ENCODE measurements at regions not wholly inside any gene's neighbourhood (a gene's known extent, or its start where the extent isn't known, plus 50 kb on each side); places are given as distances from the start of the nearest gene placed in this dataset.

GRCh38 chr14:28681681-28682080, 84.9 kb upstream of the FOXG1 start:
- Histone ChIP-seq H3K4me1 (ENCODE audit: insufficient read depth, insufficient read length) (no peaks in the 10 kb centered on the region), H3K9ac (ENCODE audit: insufficient read length, low read depth) (no peak overlapping the region), H3K36me3 (ENCODE audit: insufficient read depth, insufficient read length, low read length) (no peaks in the 10 kb centered on the region), H3K4me3 (ENCODE audit: insufficient read length, low read depth) (no peak overlapping the region), H3K9me3 (ENCODE audit: insufficient read depth, low read length) (no peaks in the 10 kb centered on the region), H3K27me3 (ENCODE audit: insufficient read depth, insufficient read length) (no peaks in the 10 kb centered on the region)
- TF ChIP-seq SUZ12 (IDR thresholded peaks at IDR 0.05; ENCODE audit: extremely low read depth, insufficient read depth, insufficient read length), result no peak
- TF ChIP-seq YY1 (IDR thresholded peaks at IDR 0.05; ENCODE audit: insufficient read depth, insufficient read length), result no peak
- TF ChIP-seq ZNF274 (IDR thresholded peaks at IDR 0.05; ENCODE audit: low read depth, low read length), result no peak
- no peak for DNase-seq (ENCODE audit: low read depth, low spot score)

GRCh38 chr14:28690029-28690692, 76.4 kb upstream of the FOXG1 start:
- no peak for DNase-seq (ENCODE audit: low read depth, low spot score)
- Histone ChIP-seq H3K27me3 (ENCODE audit: insufficient read depth, insufficient read length) (no peaks in the 10 kb centered on the region), H3K4me3 (ENCODE audit: insufficient read length, low read depth) (no peak overlapping the region), H3K4me1 (ENCODE audit: insufficient read depth, insufficient read length) (no peaks in the 10 kb centered on the region), H3K9ac (ENCODE audit: insufficient read length, low read depth) (no peak overlapping the region), H3K9me3 (ENCODE audit: insufficient read depth, low read length) (no peaks in the 10 kb centered on the region), H3K36me3 (ENCODE audit: insufficient read depth, insufficient read length, low read length) (no peaks in the 10 kb centered on the region)
- TF ChIP-seq ZNF274 (IDR thresholded peaks at IDR 0.05; ENCODE audit: low read depth, low read length) (no peak), YY1 (IDR thresholded peaks at IDR 0.05; ENCODE audit: insufficient read depth, insufficient read length) (no peak), SUZ12 (IDR thresholded peaks at IDR 0.05; ENCODE audit: extremely low read depth, insufficient read depth, insufficient read length) (no peak)

- no peak overlapping the region for H3K9ac ChIP-seq (ENCODE audit: insufficient read length, low read depth)
- no peaks in the 10 kb centered on the region for H3K4me1 ChIP-seq (ENCODE audit: insufficient read depth, insufficient read length)
- H3K4me3 ChIP-seq (ENCODE audit: insufficient read length, low read depth), result no peak overlapping the region
- H3K36me3 ChIP-seq (ENCODE audit: insufficient read depth, insufficient read length, low read length), result no peaks in the 10 kb centered on the region
- no peak for TF ChIP-seq YY1 (IDR thresholded peaks at IDR 0.05; ENCODE audit: insufficient read depth, insufficient read length)
- no peak for TF ChIP-seq SUZ12 (IDR thresholded peaks at IDR 0.05; ENCODE audit: extremely low read depth, insufficient read depth, insufficient read length)
- no peak for TF ChIP-seq ZNF274 (IDR thresholded peaks at IDR 0.05; ENCODE audit: low read depth, low read length)
- no peaks in the 10 kb centered on the region for H3K27me3 ChIP-seq (ENCODE audit: insufficient read depth, insufficient read length)
- no peak for DNase-seq (ENCODE audit: low read depth, low spot score)
- H3K9me3 ChIP-seq (ENCODE audit: insufficient read depth, low read length), result no peaks in the 10 kb centered on the region
Measured at GRCh38 chr14:28695109-28695508, 71.5 kb upstream of the FOXG1 start.

- no peak for DNase-seq (ENCODE audit: low read depth, low spot score)
- H3K9ac ChIP-seq (ENCODE audit: insufficient read length, low read depth), result no peak overlapping the region
- H3K4me3 ChIP-seq (ENCODE audit: insufficient read length, low read depth), result no peak overlapping the region
- no peaks in the 10 kb centered on the region for H3K4me1 ChIP-seq (ENCODE audit: insufficient read depth, insufficient read length)
- no peak for TF ChIP-seq YY1 (IDR thresholded peaks at IDR 0.05; ENCODE audit: insufficient read depth, insufficient read length)
- TF ChIP-seq SUZ12 (IDR thresholded peaks at IDR 0.05; ENCODE audit: extremely low read depth, insufficient read depth, insufficient read length), result no peak
- no peak for TF ChIP-seq ZNF274 (IDR thresholded peaks at IDR 0.05; ENCODE audit: low read depth, low read length)
- H3K9me3 ChIP-seq (ENCODE audit: insufficient read depth, low read length), result no peaks in the 10 kb centered on the region
- H3K27me3 ChIP-seq (ENCODE audit: insufficient read depth, insufficient read length), result no peaks in the 10 kb centered on the region
- H3K36me3 ChIP-seq (ENCODE audit: insufficient read depth, insufficient read length, low read length), result no peaks in the 10 kb centered on the region
Measured at GRCh38 chr14:28701733-28702132, 64.9 kb upstream of the FOXG1 start.

- TF ChIP-seq SUZ12 (IDR thresholded peaks at IDR 0.05; ENCODE audit: extremely low read depth, insufficient read depth, insufficient read length) (no peak), ZNF274 (IDR thresholded peaks at IDR 0.05; ENCODE audit: low read depth, low read length) (no peak), YY1 (IDR thresholded peaks at IDR 0.05; ENCODE audit: insufficient read depth, insufficient read length) (no peak)
- no peaks in the 10 kb centered on the region for H3K36me3 ChIP-seq (ENCODE audit: insufficient read depth, insufficient read length, low read length)
- no peaks in the 10 kb centered on the region for H3K9me3 ChIP-seq (ENCODE audit: insufficient read depth, low read length)
- no peak for DNase-seq (ENCODE audit: low read depth, low spot score)
- H3K4me3 ChIP-seq (ENCODE audit: insufficient read length, low read depth), result no peak overlapping the region
- no peaks in the 10 kb centered on the region for H3K27me3 ChIP-seq (ENCODE audit: insufficient read depth, insufficient read length)
- H3K4me1 ChIP-seq (ENCODE audit: insufficient read depth, insufficient read length), result no peaks in the 10 kb centered on the region
- no peak overlapping the region for H3K9ac ChIP-seq (ENCODE audit: insufficient read length, low read depth)
Measured at GRCh38 chr14:28703482-28703881, 63.1 kb upstream of the FOXG1 start.

GRCh38 chr14:28704153-28704552, 62.4 kb upstream of the FOXG1 start:
- Histone ChIP-seq H3K36me3 (ENCODE audit: insufficient read depth, insufficient read length, low read length) (no peaks in the 10 kb centered on the region), H3K4me3 (ENCODE audit: insufficient read length, low read depth) (no peak overlapping the region), H3K9me3 (ENCODE audit: insufficient read depth, low read length) (no peaks in the 10 kb centered on the region), H3K27me3 (ENCODE audit: insufficient read depth, insufficient read length) (no peaks in the 10 kb centered on the region), H3K9ac (ENCODE audit: insufficient read length, low read depth) (no peak overlapping the region), H3K4me1 (ENCODE audit: insufficient read depth, insufficient read length) (no peaks in the 10 kb centered on the region)
- no peak for TF ChIP-seq SUZ12 (IDR thresholded peaks at IDR 0.05; ENCODE audit: extremely low read depth, insufficient read depth, insufficient read length)
- no peak for TF ChIP-seq ZNF274 (IDR thresholded peaks at IDR 0.05; ENCODE audit: low read depth, low read length)
- no peak for TF ChIP-seq YY1 (IDR thresholded peaks at IDR 0.05; ENCODE audit: insufficient read depth, insufficient read length)
- DNase-seq (ENCODE audit: low read depth, low spot score), result no peak

GRCh38 chr14:28707814-28708213, 58.8 kb upstream of the FOXG1 start:
- Histone ChIP-seq H3K27me3 (ENCODE audit: insufficient read depth, insufficient read length) (no peaks in the 10 kb centered on the region), H3K36me3 (ENCODE audit: insufficient read depth, insufficient read length, low read length) (no peaks in the 10 kb centered on the region), H3K9ac (ENCODE audit: insufficient read length, low read depth) (no peak overlapping the region), H3K9me3 (ENCODE audit: insufficient read depth, low read length) (no peaks in the 10 kb centered on the region), H3K4me3 (ENCODE audit: insufficient read length, low read depth) (no peak overlapping the region), H3K4me1 (ENCODE audit: insufficient read depth, insufficient read length) (no peaks in the 10 kb centered on the region)
- TF ChIP-seq YY1 (IDR thresholded peaks at IDR 0.05; ENCODE audit: insufficient read depth, insufficient read length) (no peak), ZNF274 (IDR thresholded peaks at IDR 0.05; ENCODE audit: low read depth, low read length) (no peak), SUZ12 (IDR thresholded peaks at IDR 0.05; ENCODE audit: extremely low read depth, insufficient read depth, insufficient read length) (no peak)
- no peak for DNase-seq (ENCODE audit: low read depth, low spot score)
